Left ventricle myocardium inferior (tissue), 1 donor: ENCODE measurements at regions not wholly inside any gene's neighbourhood (a gene's known extent, or its start where the extent isn't known, plus 50 kb on each side); places are given as distances from the start of the nearest gene placed in this dataset.

Experiments used
- DNase-seq: peaks from one replicate; pipeline ENCODE4 v3.0.0-alpha.2; 2020
- H3K27ac ChIP-seq: fragments of 200-600 bp; replicated peaks from 2 replicates; pipeline ENCODE4 v1.8.0; 2021
- H3K27me3 ChIP-seq: fragments of 200-600 bp; 2 replicates; pipeline ENCODE4 v1.8.0; 2021; ENCODE audit warnings: low read depth
- H3K36me3 ChIP-seq: fragments of 200-600 bp; 2 replicates; pipeline ENCODE4 v1.8.0; 2021
- H3K4me1 ChIP-seq: fragments of 200-600 bp; 2 replicates; pipeline ENCODE4 v1.8.0; 2021
- H3K4me3 ChIP-seq: fragments of 200-600 bp; 2 replicates; pipeline ENCODE4 v1.8.0; 2021; ENCODE audit warnings: mild to moderate bottlenecking, moderate library complexity
- H3K9me3 ChIP-seq: fragments of 200-600 bp; replicated peaks from 2 replicates; pipeline ENCODE4 v1.8.0; 2021
- intact Hi-C: fragments of 100-400 bp; cut with micrococcal nuclease; formaldehyde crosslinking; loops from one replicate; pipeline ENCODE4 v1.11.0; 2022
- TF ChIP-seq, protein P1 (sequence below): fragments of 200-600 bp; IDR thresholded peaks from 2 replicates; pipeline ENCODE4 v1.8.0; 2021; ENCODE audit warnings: antibody characterized with exemption, mild to moderate bottlenecking, borderline replicate concordance
- donor health status: DM: no; HTN: yes; CAD: no; lungs with severe emphysema.

DNA sequence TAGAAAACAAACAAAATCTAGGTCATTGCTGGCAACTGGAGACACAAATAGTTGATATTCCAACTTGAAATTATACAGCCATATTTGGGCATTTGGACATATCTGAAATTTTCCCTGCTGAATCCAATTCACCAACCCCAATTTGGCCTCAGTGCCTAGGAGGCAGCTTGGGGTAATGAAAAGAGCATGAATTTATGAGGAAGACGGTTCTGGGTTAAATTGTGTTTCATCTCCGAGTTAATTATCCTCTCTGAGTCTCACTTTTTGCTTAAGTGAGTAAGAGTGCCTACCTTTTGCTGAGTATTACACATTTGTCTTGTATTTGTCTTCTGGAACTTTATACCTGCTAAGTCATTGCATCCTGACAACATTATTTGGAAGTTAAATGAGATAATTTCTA lies 1906.8 kb upstream of the PIK3C3 start:
- Histone ChIP-seq H3K9me3 (no peaks in the 10 kb centered on the region), H3K36me3 (no peaks in the 10 kb centered on the region), H3K4me1 (no peaks in the 10 kb centered on the region), H3K27ac (no peak overlapping the region), H3K27me3 (no peaks in the 10 kb centered on the region), H3K4me3 (no peak overlapping the region)
- TF ChIP-seq, protein P1, sequence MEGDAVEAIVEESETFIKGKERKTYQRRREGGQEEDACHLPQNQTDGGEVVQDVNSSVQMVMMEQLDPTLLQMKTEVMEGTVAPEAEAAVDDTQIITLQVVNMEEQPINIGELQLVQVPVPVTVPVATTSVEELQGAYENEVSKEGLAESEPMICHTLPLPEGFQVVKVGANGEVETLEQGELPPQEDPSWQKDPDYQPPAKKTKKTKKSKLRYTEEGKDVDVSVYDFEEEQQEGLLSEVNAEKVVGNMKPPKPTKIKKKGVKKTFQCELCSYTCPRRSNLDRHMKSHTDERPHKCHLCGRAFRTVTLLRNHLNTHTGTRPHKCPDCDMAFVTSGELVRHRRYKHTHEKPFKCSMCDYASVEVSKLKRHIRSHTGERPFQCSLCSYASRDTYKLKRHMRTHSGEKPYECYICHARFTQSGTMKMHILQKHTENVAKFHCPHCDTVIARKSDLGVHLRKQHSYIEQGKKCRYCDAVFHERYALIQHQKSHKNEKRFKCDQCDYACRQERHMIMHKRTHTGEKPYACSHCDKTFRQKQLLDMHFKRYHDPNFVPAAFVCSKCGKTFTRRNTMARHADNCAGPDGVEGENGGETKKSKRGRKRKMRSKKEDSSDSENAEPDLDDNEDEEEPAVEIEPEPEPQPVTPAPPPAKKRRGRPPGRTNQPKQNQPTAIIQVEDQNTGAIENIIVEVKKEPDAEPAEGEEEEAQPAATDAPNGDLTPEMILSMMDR = no peak
- intact Hi-C loops = no loop called here
- DNase-seq = no peak

GRCh38 chr18:40046596-40046995 lies 1908.4 kb upstream of the PIK3C3 start:
- intact Hi-C loops = no loop called here
- TF ChIP-seq, protein P1 = no peak
- no peak overlapping the region for H3K27ac ChIP-seq

GRCh38 chr18:40041951-40042350 lies 1913.1 kb upstream of the PIK3C3 start:
- H3K27ac ChIP-seq = no peak overlapping the region
- DNase-seq = no peak
- H3K36me3 ChIP-seq = no peaks in the 10 kb centered on the region
- H3K4me1 ChIP-seq = no peaks in the 10 kb centered on the region
- intact Hi-C loops = no loop called here
- no peak overlapping the region for H3K4me3 ChIP-seq
- TF ChIP-seq, protein P1 = no peak
- no peaks in the 10 kb centered on the region for H3K27me3 ChIP-seq
- no peaks in the 10 kb centered on the region for H3K9me3 ChIP-seq

More at GRCh38 chr18:40046596-40046995, 1908.4 kb upstream of the PIK3C3 start:
- no peak overlapping the region for H3K4me3 ChIP-seq
- H3K36me3 ChIP-seq = no peaks in the 10 kb centered on the region
- H3K4me1 ChIP-seq = no peaks in the 10 kb centered on the region
- H3K27me3 ChIP-seq = no peaks in the 10 kb centered on the region
- no peaks in the 10 kb centered on the region for H3K9me3 ChIP-seq
- no peak for DNase-seq

DNA sequence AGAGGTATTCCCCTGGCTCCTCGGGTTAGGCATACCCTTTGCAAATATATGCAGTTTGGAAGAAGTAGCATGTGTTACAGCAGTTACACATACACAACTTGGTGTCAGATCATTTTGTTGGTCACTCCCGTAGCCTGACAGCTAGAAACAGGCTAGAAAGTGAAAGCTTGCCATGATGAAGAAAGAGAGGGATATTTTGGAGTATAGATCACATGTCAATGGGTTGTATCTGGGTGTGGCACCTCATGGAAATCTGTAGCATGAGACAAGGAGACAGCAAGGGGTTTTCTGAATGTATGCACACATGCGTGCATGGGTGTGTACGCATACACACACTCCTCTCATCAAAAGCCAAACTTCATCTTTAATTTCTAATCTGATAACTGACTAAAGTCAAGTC lies 1914.5 kb upstream of the PIK3C3 start:
- H3K36me3 ChIP-seq = no peaks in the 10 kb centered on the region
- DNase-seq = no peak
- no peaks in the 10 kb centered on the region for H3K4me1 ChIP-seq
- intact Hi-C loops = no loop called here
- no peaks in the 10 kb centered on the region for H3K27me3 ChIP-seq
- no peak overlapping the region for H3K4me3 ChIP-seq
- TF ChIP-seq, protein P1 = no peak
- no peaks in the 10 kb centered on the region for H3K9me3 ChIP-seq
- H3K27ac ChIP-seq = no peak overlapping the region

GRCh38 chr18:40037356-40037755 lies 1917.7 kb upstream of the PIK3C3 start:
- TF ChIP-seq, protein P1 = no peak
- no peak overlapping the region for H3K27ac ChIP-seq
- DNase-seq = no peak
- H3K36me3 ChIP-seq = no peaks in the 10 kb centered on the region
- no peaks in the 10 kb centered on the region for H3K9me3 ChIP-seq
- intact Hi-C loops = no loop called here
- no peaks in the 10 kb centered on the region for H3K4me1 ChIP-seq
- H3K4me3 ChIP-seq = no peak overlapping the region
- H3K27me3 ChIP-seq = no peaks in the 10 kb centered on the region

- no peaks in the 10 kb centered on the region for H3K9me3 ChIP-seq
- TF ChIP-seq, protein P1 = no peak
- intact Hi-C loops = no loop called here
Measured at GRCh38 chr18:40036861-40037260, 1918.2 kb upstream of the PIK3C3 start.

More at GRCh38 chr18:40036861-40037260, 1918.2 kb upstream of the PIK3C3 start:
- Histone ChIP-seq H3K36me3 (no peaks in the 10 kb centered on the region), H3K27ac (no peak overlapping the region), H3K4me1 (no peaks in the 10 kb centered on the region), H3K27me3 (no peaks in the 10 kb centered on the region), H3K4me3 (no peak overlapping the region)
- DNase-seq = no peak
